Skin epidermis (tissue), 12 donors: ENCODE measurements at regions not wholly inside any gene's neighbourhood (a gene's known extent, or its start where the extent isn't known, plus 50 kb on each side); places are given as distances from the start of the nearest gene placed in this dataset.
A peak's percentile ranks its signal among the peaks of the same experiment; 100 is the strongest.

ENCODE experiments used
- H3K27ac ChIP-seq, 21 experiments: fragments of 200-600 bp; sonication (generic) in 11 of 21; one replicate each; pipeline ENCODE4 v1.5.0; 2020; ENCODE audit warnings: mild to moderate bottlenecking in 3 of 21, inconsistent platforms in 2 of 21, moderate library complexity in 2 of 21
- H3K4me3 ChIP-seq, 7 experiments: fragments of 200-600 bp; sonication (generic) in 2 of 7; one replicate each; pipeline ENCODE4 v1.5.0; 2020; ENCODE audit warnings: inconsistent platforms in 2 of 7, mild to moderate bottlenecking in 2 of 7, moderate library complexity in 1 of 7

DNA sequence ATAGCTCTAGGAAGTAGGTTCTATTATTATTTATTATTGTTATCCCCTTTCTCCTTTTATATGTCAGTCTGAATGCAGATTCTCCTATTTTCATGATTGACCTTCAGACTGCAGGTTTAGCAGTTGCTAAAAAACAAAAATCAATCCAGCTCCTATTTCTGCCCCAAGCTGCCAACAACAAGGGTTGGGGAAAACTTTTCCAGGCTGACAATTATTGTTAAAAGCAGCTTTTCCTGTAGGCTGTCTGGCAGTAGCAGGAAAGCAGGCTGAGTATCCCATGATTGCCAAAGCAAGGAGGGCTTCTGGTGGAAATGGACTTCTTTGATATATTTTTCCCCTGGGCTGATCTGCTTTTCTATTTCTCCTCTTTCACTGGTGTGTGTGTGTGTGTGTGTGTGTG, 78.0 kb upstream of the CTLA4 start:
- Histone ChIP-seq H3K27ac (peak overlapping the region in 3 of 21 experiments; percentile 7 to 43 (median 17)), H3K4me3 (no peak overlapping the region)

DNA sequence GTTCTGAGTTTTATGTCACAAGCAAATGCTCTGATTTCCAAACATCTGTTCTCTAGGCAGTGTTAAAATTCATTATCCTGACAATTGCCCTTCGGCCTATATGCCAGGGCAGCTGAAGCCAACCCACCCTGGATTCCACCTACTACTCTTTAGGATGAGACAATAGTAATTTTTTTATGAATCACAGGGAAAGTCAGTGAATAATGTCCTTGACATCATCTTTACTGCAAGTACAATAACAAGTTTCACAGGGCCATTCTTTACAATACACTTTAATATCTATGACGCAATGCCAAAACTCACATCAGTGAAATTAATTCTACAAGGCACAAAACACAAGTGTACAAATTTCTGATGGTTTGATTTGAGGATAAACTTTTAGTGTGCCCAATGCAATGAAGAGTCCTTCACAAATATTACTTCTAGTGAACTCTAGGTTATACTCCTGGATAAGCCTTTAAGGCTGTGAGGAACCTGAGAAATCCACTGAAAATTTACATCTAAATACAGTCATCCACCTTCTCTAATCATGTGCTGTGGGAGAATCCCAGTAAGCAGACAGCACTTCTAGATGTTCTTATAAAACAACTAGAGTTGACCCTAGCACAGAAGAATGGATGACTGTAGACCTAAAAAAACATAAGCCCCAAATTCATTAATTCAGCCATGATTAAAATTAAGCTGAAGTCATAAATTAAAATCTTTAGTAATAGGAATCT, 77.3 kb upstream of the CTLA4 start:
- peak overlapping the region in 1 of 21 experiments; percentile 43 for H3K27ac ChIP-seq
- H3K4me3 ChIP-seq: no peak overlapping the region

DNA sequence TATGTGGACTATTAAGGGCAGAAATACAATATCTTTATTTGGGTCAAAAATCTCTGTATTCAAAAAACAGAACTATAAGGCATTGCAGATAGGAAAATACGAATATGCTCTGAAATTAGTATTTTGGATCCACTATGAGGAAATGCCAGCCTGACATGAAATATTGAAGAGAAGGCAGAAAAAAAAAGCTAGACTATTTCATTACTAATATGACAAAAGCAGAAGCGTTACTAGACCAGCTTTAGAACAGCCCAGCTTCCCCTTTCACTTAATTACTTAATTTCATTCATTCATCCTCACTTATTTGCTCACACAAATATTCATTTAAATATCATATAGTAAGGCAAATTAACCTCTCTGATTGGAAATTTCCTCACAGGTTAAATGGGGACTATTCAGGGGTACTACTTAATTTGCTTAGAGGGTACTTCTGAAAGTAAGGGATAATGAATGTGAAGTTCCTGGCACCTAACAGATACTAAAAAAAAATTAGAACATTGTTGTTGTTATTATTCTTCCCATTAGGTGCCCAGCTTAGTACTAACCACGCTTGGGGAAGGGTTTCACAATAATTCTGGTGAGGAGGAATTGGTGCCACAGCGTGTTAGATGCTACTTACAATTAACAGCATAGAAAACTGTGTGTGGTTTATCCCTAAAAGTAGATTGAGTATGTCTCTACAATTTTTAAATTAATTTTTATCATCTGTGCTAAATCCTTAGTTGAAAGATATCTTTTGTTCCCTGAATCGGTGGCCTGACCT, 71.1 kb upstream of the CTLA4 start:
- Histone ChIP-seq H3K27ac (peak overlapping the region in 1 of 21 experiments; percentile 34), H3K4me3 (no peak overlapping the region)

- peak overlapping the region in 4 of 21 experiments; percentile 1 to 34 (median 8) for H3K27ac ChIP-seq
These were observed 70.3 kb upstream of the CTLA4 start for GRCh38 chr2:203797276-203797675.

GRCh38 chr2:203797712-203798111, 69.9 kb upstream of the CTLA4 start:
- H3K27ac ChIP-seq: peak overlapping the region in 4 of 21 experiments; percentile 1 to 34 (median 8)
- no peak overlapping the region for H3K4me3 ChIP-seq

More at GRCh38 chr2:203797276-203797675, 70.3 kb upstream of the CTLA4 start:
- no peak overlapping the region for H3K4me3 ChIP-seq

DNA sequence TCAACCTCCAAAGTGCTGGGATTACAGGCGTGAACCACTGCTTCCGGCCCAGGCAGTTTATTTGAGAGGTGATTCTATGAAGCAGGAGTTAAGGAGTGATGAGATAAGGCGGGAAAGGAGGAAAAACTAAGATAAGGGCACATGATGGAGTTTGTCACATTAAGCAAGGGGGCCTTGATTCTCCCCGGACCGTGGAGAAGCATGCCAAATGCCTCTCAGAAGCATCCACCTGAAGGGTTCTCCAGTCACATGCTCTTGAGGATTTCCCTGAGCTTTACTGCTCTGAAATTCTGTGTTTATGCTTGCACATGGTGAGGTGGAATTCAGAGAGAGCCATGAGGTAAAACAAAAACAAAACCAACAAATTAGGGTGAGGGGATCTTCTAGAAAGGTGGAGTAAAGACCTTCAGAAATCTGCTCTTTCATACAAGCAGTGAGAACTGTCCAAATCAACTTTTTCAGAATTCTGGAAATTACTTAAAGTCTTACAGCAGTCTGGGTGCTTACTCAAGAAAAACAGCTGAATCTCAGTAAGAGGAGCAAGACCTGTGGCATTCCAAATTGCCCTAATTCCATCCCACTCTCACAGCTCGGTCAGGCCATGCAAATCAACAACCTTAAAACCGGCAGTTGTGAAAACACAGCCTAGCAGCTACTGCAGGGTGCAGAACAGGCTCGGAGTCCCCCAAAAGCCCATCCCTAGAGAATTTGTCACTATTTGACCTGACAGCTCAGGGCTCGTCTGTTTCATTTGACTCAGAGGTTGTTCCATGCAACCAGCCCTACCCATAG, 69.1 kb upstream of the CTLA4 start:
- Histone ChIP-seq H3K27ac (peak overlapping the region in 4 of 21 experiments; percentile 1 to 34 (median 12)), H3K4me3 (no peak overlapping the region)

DNA sequence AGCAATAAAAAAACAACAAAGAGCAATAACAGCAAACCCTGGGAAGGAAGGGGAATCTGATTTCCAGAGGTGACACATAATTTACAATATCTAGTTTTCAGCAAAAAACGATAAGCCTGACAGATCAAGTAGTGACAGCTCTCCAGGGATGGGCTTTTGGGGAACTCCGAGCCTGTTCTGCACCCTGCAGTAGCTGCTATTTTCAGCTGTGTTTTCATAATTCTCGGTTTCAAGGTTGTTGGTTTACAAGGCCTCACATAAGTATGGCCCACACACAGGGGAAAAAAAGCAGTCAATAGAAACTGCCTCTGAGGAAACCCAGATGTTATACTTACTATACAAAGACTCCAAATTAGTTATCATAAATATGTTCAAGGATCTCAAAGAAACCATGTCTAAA, 67.7 kb upstream of the CTLA4 start:
- no peak overlapping the region for H3K27ac ChIP-seq
- H3K4me3 ChIP-seq: no peak overlapping the region

GRCh38 chr2:203800783-203801182, 66.8 kb upstream of the CTLA4 start:
- H3K4me3 ChIP-seq: no peak overlapping the region
- no peak overlapping the region for H3K27ac ChIP-seq

DNA sequence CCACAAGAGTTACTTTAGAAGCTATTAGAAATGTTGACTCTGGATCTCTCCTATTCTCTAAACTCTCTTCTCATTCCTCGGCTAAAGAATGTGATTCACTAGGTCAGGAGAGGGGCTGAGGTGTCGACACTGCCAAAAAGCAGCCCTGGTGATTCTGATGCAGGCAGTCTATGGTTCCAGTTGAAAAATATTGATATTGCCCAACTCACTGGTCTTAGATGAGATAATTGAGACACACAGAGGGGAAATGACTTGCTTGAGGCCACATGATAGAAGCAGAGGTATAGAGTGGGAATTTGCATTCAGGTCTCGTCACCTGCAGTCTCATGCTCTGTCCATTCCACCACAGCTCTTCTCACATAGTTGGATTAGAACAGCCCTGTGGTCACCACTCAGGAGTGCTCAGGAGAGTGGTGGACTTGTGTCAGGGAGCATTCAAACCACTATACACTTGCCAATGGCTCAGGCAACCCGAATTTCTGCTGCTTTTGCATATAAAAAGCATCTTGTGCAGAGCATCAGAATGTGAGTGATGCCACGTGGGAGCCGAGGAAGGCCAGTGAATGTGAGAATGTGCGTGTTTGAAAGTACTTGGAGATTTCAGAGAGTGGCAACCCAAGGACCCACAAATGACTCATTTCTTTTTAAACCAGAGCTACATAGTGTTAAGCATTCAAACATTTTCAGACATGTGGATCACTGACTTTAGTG, 65.1 kb upstream of the CTLA4 start:
- H3K27ac ChIP-seq: peak overlapping the region in 5 of 21 experiments; percentile 6 to 73 (median 55)
- no peak overlapping the region for H3K4me3 ChIP-seq

DNA sequence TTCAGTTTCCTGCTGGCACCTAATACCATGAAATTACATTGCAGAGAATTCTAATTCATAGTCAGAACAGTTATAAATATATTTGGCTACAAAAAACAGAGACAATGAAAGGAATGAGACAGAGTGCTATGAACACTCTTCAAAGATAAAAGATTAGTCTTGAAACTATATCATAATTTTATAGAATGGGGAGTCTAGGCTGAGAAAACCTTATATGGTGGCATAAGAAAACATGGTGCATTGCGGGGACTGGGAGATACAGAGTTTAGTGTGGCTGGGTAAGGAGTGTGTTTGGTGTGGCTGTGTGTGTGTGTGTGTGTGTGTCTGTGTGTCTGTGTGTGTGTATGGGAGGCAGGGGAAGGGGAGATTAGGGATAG, 64.5 kb upstream of the CTLA4 start:
- no peak overlapping the region for H3K4me3 ChIP-seq
- peak overlapping the region in 9 of 21 experiments; percentile 6 to 73 (median 47) for H3K27ac ChIP-seq

DNA sequence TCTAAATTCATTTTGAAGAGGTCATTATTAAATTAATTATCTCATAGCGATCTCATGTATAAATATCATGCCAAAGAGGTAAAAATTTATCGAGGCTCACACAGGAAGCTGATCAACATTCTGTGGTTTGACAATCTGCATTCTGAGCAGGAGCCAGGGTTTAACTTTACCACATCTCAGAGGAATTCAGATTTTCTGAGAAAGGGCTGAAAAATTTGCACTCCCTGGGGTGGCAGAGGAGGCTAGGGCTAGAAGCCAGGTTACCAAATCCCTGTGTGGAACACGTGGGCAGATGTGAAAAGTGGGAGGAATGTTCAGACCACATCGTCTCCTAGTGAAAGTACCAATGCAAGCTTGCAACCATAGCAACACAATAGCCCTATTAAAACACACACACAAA, 63.5 kb upstream of the CTLA4 start:
- Histone ChIP-seq H3K27ac (peak overlapping the region in 5 of 21 experiments; percentile 0 to 73 (median 66)), H3K4me3 (no peak overlapping the region)

GRCh38 chr2:203804764-203805485, 62.6 kb upstream of the CTLA4 start:
- Histone ChIP-seq H3K4me3 (no peak overlapping the region), H3K27ac (peak overlapping the region in 4 of 21 experiments; percentile 0 to 73 (median 42))

DNA sequence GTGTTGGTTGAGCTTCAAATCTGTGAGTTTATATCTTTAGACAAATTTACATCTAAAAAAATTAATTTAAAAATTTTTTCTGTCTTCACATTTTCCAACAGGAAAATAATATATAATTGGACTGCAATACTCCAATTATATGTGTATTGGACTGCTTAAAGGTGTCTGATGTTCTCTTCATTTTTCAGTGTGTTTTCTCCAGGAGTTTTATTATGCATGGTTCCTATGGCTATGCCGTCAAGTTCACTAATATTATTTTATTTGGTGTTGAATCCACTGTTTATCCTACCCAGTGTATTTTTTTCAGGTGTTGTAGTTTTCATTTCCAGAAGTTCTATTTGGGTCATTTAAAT, 62.1 kb upstream of the CTLA4 start:
- Histone ChIP-seq H3K27ac (no peak overlapping the region), H3K4me3 (no peak overlapping the region)

DNA sequence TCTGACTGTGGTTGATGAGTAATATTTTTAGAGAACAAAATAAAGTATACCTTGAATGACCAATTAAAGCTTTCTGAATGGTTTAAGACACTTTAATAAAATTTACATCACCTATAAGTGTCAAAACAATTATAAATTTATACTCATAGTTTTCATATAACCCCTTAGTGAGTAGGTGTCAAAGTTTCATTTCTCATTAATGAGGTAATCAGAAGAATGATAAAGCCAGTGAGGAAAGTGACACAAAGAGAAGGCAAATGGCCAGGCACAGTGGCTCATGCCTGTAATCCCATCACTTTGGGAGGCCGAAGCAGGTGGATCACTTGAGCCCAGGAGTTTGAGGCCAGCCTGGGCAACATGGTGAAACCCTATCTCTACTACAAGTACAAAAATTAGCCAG, 60.8 kb upstream of the CTLA4 start:
- H3K27ac ChIP-seq: no peak overlapping the region
- no peak overlapping the region for H3K4me3 ChIP-seq

DNA sequence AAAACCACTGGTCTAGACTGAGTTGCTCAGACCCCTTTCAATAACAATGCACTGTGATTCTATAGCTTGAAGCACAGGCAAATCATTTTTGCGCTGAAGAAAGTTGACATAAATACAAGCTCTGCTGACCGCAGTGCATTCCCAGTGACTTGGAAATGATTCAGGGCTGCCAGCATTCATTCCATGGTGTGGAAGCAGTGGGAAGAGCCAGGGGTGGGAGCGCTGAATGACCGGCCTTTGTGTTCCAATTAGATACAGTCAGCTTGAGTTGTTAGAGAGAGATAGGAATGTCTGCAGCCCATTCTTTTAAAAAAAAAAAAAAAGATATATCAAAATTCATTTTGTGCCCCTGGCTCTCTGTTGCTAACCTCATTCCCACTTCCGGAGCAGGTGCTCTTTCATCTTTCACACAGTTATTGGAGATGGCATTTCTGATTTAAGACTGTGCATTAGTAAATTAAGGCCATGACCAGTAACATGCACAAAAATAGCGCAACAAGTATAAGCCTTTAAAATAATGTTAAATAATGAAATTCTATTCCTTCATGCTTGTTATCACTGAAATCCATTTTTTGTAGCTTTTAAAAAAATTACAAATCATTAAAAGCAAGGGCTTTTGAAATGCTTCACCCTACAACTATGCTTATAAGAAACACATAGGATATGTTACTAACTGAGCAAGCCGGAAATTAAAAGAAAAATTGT, 59.4 kb upstream of the CTLA4 start:
- no peak overlapping the region for H3K4me3 ChIP-seq
- peak overlapping the region in 3 of 21 experiments; percentile 14 to 71 (median 35) for H3K27ac ChIP-seq

- Histone ChIP-seq H3K4me3 (no peak overlapping the region), H3K27ac (peak overlapping the region in 5 of 21 experiments; percentile 1 to 71 (median 14))
These were observed 58.5 kb upstream of the CTLA4 start for GRCh38 chr2:203809084-203809521.

- Histone ChIP-seq H3K4me3 (no peak overlapping the region), H3K27ac (peak overlapping the region in 4 of 21 experiments; percentile 1 to 71 (median 26))
These were observed 57.5 kb upstream of the CTLA4 start for GRCh38 chr2:203809991-203810510.
